Tibial nerve (tissue), 4 donors: ENCODE measurements at regions not wholly inside any gene's neighbourhood (a gene's known extent, or its start where the extent isn't known, plus 50 kb on each side); places are given as distances from the start of the nearest gene placed in this dataset.
"Not testable (repeated sequence)": the region's sequence is repeated elsewhere in the genome, so short reads cannot be mapped to it uniquely, and the experiment has no call there.

Experiments used
- DNase-seq, 2 donors: peaks; one replicate each; pipeline ENCODE4 v3.0.0-alpha.2; 2019; ENCODE audit warnings: low spot score in 2 of 2
- H3K27ac ChIP-seq, 4 donors: fragments of 200-600 bp; sonication (generic) in 3 of 4; one replicate each; pipeline ENCODE4 v1.5.1; 2017 to 2019; ENCODE audit warnings: mild to moderate bottlenecking in 1 of 4
- H3K27me3 ChIP-seq, 2 donors: fragments of 200-600 bp; sonication (generic) in 1 of 2; one replicate each; pipeline versions ENCODE4 v1.5.1 to v1.6.0; 2017 to 2019
- H3K36me3 ChIP-seq, 3 donors: fragments of 200-600 bp; sonication (generic); one replicate each; pipeline ENCODE4 v1.5.1; 2018 to 2019
- H3K4me1 ChIP-seq, 4 donors: fragments of 200-600 bp; sonication (generic) in 3 of 4; one replicate each; pipeline ENCODE4 v1.5.1; 2017 to 2019
- H3K4me3 ChIP-seq, 4 donors: fragments of 200-600 bp; sonication (generic) in 3 of 4; one replicate each; pipeline ENCODE4 v1.5.1; 2017 to 2019; ENCODE audit warnings: mild to moderate bottlenecking in 1 of 4, moderate library complexity in 1 of 4
- H3K9me3 ChIP-seq, 4 donors: fragments of 200-600 bp; sonication (generic) in 3 of 4; one replicate each; pipeline ENCODE4 v1.5.1; 2017 to 2019
- EP300 ChIP-seq, 2 donors: sonication (generic); formaldehyde crosslinking; IDR thresholded peaks; one replicate each; pipeline ENCODE4 v1.6.1; 2017; ENCODE audit warnings: antibody characterized with exemption in 2 of 2, mild to moderate bottlenecking in 1 of 2
- POLR2A ChIP-seq, 2 donors: fragments of 450-650 bp; IDR thresholded peaks; one replicate each; pipeline ENCODE4 v1.6.1; 2017; ENCODE audit warnings: antibody characterized with exemption in 2 of 2, mild to moderate bottlenecking in 2 of 2, moderate library complexity in 2 of 2
- WGBS, 2 donors: methylation state at CpG; one replicate each; pipeline ENCODE4 v1.1.5; 2018; 5-methylcytosine and 5-hydroxymethylcytosine counted together
- TF ChIP-seq, protein P1 (sequence below), 5 experiments: fragments of 200-600 bp in 3 of 5; fragments of 450-650 bp in 2 of 5; sonication (generic) in 3 of 5; IDR thresholded peaks; one replicate each; pipeline ENCODE4 v1.5.1; 2016 to 2019; ENCODE audit warnings: antibody characterized with exemption in 5 of 5, mild to moderate bottlenecking in 3 of 5, moderate library complexity in 2 of 5

DNA sequence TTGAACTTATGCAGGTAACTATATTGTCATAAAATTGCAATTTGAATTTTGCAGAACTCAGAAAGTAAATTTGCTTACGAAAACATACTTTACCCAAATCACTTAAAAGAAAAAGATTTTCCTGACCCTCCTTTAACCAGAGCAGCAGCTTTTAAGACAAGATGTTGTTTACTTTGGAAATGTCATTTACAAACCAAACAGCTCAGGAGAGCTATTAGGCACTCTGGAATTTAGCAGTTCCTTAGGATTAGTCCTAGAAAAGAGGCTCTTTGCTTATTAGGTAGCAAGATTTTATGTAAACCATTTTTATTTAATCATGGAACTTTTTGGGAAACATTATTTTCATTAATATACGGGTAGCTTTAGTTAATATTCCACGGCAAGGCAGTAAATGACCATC is 765.7 kb upstream of the POU3F4 start:
- no peaks in the 10 kb centered on the region for H3K36me3 ChIP-seq
- TF ChIP-seq POLR2A (IDR thresholded peaks at IDR 0.05), result no peak
- no peak for TF ChIP-seq EP300 (IDR thresholded peaks at IDR 0.05)
- TF ChIP-seq, protein P1, sequence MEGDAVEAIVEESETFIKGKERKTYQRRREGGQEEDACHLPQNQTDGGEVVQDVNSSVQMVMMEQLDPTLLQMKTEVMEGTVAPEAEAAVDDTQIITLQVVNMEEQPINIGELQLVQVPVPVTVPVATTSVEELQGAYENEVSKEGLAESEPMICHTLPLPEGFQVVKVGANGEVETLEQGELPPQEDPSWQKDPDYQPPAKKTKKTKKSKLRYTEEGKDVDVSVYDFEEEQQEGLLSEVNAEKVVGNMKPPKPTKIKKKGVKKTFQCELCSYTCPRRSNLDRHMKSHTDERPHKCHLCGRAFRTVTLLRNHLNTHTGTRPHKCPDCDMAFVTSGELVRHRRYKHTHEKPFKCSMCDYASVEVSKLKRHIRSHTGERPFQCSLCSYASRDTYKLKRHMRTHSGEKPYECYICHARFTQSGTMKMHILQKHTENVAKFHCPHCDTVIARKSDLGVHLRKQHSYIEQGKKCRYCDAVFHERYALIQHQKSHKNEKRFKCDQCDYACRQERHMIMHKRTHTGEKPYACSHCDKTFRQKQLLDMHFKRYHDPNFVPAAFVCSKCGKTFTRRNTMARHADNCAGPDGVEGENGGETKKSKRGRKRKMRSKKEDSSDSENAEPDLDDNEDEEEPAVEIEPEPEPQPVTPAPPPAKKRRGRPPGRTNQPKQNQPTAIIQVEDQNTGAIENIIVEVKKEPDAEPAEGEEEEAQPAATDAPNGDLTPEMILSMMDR (IDR thresholded peaks at IDR 0.05), result no peak
- H3K27me3 ChIP-seq, result peaks cover 0 to 4% of the 10 kb centered on the region in 2 donors
- no peak overlapping the region for H3K4me3 ChIP-seq
- H3K27ac ChIP-seq, result peak overlapping the region in 1 of 4 donors; percentile 14
- WGBS, 2 donors, result 49 to 69% methylated on average over 3 of the region's 3 CpGs
- no peaks in the 10 kb centered on the region for H3K4me1 ChIP-seq
- no peak for DNase-seq
- H3K9me3 ChIP-seq, result no peaks in the 10 kb centered on the region

DNA sequence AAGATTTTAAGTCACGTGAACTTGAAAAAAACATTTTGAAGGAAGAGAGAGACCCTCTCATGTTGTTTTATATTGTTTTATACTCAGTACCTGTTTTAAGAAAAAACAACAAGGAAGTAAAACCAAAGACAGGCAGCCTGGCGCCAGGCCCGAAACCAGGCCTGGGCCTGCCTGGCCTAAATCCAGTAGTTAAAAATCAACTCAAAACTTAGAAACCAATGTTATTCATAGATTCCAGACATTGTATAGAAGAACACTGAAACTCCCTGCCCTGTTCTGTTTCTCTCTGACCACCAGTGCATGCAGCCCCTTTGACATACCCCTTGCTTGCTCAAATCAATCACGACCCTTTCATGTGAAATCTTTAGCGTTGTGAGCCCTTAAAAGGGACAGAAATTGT is 762.4 kb upstream of the POU3F4 start:
- not testable (repeated sequence) for H3K27me3 ChIP-seq, H3K9me3 ChIP-seq, H3K27ac ChIP-seq, H3K36me3 ChIP-seq, H3K4me3 ChIP-seq, H3K4me1 ChIP-seq, DNase-seq
- WGBS, 2 donors, result 71 to 74% methylated on average over 5 of the region's 5 CpGs

DNA sequence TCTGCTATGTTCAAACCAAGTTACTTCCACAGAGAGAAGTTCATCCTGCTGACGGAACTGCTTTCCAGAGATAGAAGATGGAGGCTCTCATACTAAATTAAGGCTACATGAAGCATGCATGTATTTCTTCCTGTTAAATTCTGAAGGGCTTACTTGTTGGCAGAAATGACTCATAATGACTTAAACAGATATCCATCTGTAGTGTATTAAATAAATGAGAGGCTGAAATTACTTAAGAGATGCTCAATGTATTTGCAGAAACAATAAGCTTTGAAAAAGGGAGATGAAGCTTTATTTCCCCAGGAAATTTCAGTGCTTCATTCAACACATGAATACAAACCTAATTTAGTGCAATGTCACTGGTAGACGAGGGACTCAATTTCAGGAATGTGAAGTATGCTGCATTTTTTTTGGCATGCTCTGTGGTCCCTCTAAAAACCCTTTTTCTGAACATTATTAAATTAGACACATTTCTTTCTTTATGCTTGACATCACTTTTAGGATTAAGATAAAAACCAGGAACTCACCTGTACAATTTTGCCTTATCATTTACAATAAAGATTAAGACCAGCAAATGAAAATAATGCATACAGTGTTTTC is 759.1 kb upstream of the POU3F4 start:
- WGBS, 2 donors, result 25 to 34% methylated on average over 2 of the region's 2 CpGs
- Histone ChIP-seq H3K36me3 (no peaks in the 10 kb centered on the region), H3K9me3 (no peaks in the 10 kb centered on the region), H3K27me3 (no peaks in the 10 kb centered on the region), H3K27ac (no peak overlapping the region), H3K4me3 (no peak overlapping the region), H3K4me1 (no peaks in the 10 kb centered on the region)
- DNase-seq, result no peak
- TF ChIP-seq EP300 (IDR thresholded peaks at IDR 0.05) (no peak), POLR2A (IDR thresholded peaks at IDR 0.05) (no peak)

DNA sequence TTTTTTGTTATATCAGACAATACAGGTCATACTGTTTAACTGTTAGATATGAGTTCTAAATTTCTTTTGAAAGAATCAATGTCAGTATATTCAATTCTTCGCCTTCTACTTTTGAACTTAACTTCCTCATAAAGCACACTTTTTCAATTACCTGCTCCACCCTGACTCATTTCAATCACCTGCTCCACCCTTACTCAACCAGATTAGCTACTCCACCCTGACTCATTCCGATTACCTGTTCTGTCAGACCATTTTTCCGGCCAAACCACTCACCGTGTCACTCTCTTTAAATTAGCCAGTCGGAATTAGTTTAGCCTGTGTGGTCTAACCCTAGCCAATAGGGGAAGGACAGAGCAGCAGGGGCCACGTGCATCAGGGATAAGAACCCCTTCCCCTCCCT is 751.8 kb upstream of the POU3F4 start:
- no peaks in the 10 kb centered on the region for H3K9me3 ChIP-seq
- H3K27me3 ChIP-seq, result peaks cover 0 to 8% of the 10 kb centered on the region in 2 donors
- TF ChIP-seq EP300 (IDR thresholded peaks at IDR 0.05), result no peak
- 83 to 92% methylated on average over 6 of the region's 6 CpGs for WGBS, 2 donors
- no peak overlapping the region for H3K27ac ChIP-seq
- peaks cover 0 to 5% (median 0%) of the 10 kb centered on the region in 4 donors for H3K4me1 ChIP-seq
- no peaks in the 10 kb centered on the region for H3K36me3 ChIP-seq
- no peak overlapping the region for H3K4me3 ChIP-seq
- DNase-seq, result no peak

DNA sequence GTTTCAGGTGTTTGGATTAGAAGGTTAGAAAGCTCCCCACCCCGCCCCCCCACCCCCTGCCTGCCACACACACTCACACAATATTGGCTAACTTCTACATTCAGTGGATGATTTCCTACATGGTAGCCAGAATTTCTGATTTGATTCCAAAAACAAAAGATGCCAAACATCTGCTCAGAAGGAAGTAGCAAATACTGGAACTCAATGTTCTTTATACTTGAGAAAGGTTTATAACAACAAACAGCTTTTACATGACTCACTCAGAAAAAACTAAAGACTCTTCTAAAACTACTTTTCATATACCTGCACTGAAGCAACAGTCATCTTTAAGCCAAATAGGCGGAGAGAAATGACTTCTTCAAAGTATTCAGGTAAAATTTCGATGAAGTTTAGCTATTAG is 750.5 kb upstream of the POU3F4 start:
- 42 to 66% methylated on average over 3 of the region's 3 CpGs for WGBS, 2 donors
- no peaks in the 10 kb centered on the region for H3K9me3 ChIP-seq
- H3K4me3 ChIP-seq, result no peak overlapping the region
- H3K27me3 ChIP-seq, result peaks cover 0 to 10% of the 10 kb centered on the region in 2 donors
- no peak for DNase-seq
- peak overlapping the region in 1 of 4 donors; percentile 61 for H3K27ac ChIP-seq
- peak in 1 of 2 donors; percentile 29 for TF ChIP-seq EP300 (IDR thresholded peaks at IDR 0.05)
- TF ChIP-seq, protein P1 (IDR thresholded peaks at IDR 0.05), result no peak
- H3K4me1 ChIP-seq, result peaks cover 0 to 5% (median 0%) of the 10 kb centered on the region in 4 donors
- H3K36me3 ChIP-seq, result no peaks in the 10 kb centered on the region

DNA sequence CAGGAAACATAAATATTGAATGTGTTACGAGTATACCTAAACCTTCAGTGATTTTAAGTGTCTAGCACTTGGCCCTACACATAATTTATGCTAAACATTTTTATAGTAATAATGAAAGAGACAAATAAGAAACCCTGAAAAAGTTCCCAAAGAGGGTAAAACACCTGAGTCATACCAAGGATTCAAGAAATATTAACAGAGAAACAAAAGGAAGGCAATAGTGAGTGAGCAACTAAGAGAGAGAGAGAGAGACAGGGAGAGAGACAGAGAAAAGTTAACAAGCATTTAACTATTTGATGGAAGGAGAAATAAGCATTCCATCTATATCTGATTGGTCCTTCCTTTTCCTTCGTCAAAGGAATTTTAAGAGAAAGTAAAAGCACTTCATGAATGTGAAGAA is 743.6 kb upstream of the POU3F4 start:
- DNase-seq, result no peak
- H3K27ac ChIP-seq, result no peak overlapping the region
- H3K27me3 ChIP-seq, result peaks cover 0 to 11% of the 10 kb centered on the region in 2 donors
- no peak overlapping the region for H3K4me3 ChIP-seq
- no peak for TF ChIP-seq EP300 (IDR thresholded peaks at IDR 0.05)
- TF ChIP-seq POLR2A (IDR thresholded peaks at IDR 0.05), result no peak
- TF ChIP-seq, protein P1 (IDR thresholded peaks at IDR 0.05), result no peak
- no peaks in the 10 kb centered on the region for H3K4me1 ChIP-seq
- peaks cover 0 to 6% (median 0%) of the 10 kb centered on the region in 3 donors for H3K36me3 ChIP-seq
- 60 to 66% methylated on average over 2 of the region's 2 CpGs for WGBS, 2 donors
- peaks cover 0 to 4% (median 0%) of the 10 kb centered on the region in 4 donors for H3K9me3 ChIP-seq

DNA sequence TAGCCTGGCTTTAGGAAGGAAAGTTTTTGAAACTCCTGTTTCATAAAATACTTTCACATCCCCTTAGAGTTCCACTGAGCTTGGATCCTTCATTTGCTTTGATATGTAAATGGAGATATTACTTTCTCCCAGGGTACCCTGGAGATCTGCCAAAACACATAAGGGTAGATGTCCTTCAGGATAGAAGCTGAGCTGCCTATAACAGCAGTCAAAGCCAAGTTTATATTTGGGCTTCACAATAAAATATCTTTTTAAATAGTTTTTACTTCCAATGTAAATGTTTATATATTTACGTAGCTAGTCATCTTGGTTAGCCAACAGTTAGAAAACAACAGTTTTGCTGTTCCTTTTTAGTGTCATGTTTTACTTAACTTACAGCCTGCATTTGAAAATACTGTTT is 742.3 kb upstream of the POU3F4 start:
- no peak overlapping the region for H3K27ac ChIP-seq
- 65 to 77% methylated on average over 1 of the region's 1 CpG for WGBS, 2 donors
- H3K36me3 ChIP-seq, result peaks cover 0 to 6% (median 0%) of the 10 kb centered on the region in 3 donors
- TF ChIP-seq, protein P1 (IDR thresholded peaks at IDR 0.05), result no peak
- TF ChIP-seq EP300 (IDR thresholded peaks at IDR 0.05), result no peak
- peaks cover 0 to 6% of the 10 kb centered on the region in 2 donors for H3K27me3 ChIP-seq
- no peak for DNase-seq
- H3K4me1 ChIP-seq, result no peaks in the 10 kb centered on the region
- peaks cover 0 to 4% (median 0%) of the 10 kb centered on the region in 4 donors for H3K9me3 ChIP-seq
- H3K4me3 ChIP-seq, result no peak overlapping the region
